ENCODE measurements at regions not wholly inside any gene's neighbourhood (a gene's known extent, or its start where the extent isn't known, plus 50 kb on each side); places are given as distances from the start of the nearest gene placed in this dataset.
"Not testable (repeated sequence)": the region's sequence is repeated elsewhere in the genome, so short reads cannot be mapped to it uniquely, and the experiment has no call there.

DNA sequence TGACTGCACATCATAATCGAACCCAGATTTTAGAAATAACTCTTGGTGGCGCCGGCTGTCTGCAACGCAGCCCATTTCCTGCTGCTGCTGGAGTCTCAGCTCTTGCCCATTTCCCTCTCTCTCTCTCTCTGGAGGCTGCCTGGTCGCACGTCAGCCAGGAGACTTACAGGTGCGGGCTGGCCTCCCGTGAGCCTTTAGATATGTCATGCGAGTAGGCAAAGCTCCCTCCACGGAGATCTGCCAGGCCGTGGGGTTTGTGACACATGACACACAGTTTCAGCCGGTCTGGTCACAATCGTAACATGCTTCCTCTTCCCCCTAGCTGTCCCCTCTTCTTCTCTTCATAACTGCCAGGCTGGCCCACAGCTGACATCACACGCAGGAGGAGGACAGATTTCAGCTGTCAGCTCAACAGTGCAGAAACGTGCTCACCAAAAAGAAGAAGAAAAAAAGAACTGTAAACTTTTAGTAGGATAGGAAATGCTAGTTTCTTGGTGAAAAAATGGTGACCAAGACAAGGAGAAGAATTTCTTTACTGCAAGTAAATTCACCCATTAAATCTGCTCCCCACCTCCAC, 489.3 kb downstream of the ZNF516 start:
- POLR2A ChIA-PET: no interaction called here

DNA sequence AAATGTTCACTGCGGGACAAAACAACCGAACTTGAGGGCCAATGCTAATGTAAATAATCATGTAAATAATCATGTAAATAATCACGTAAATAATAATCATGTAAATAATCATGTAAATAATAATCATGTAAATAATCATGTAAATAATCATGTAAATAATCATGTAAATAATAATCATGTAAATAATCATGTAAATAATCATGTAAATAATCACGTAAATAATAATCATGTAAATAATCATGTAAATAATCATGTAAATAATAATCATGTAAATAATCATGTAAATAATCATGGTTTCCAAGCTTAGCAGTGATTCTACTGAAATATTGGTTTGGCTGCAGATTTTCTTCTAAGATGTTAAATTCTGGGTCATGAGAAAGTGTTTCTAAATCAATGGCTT, 507.1 kb downstream of the ZNF516 start:
- H3K4me3 ChIP-seq (ENCODE audit: low read length); ATAC-seq (ENCODE audit: poor library complexity); H3K4me1 ChIP-seq (ENCODE audit: insufficient read depth, low read length); H3K36me3 ChIP-seq (ENCODE audit: insufficient read depth, low read length); H3K36me3 Mint-ChIP-seq (ENCODE audit: low read depth); CTCF ChIA-PET; H3K27ac ChIP-seq (ENCODE audit: low read depth in 1 of 2, low read length in 2 of 2); H3K9me3 Mint-ChIP-seq; H3K27ac Mint-ChIP-seq; H3K4me1 Mint-ChIP-seq (ENCODE audit: low read depth); H3K4me3 Mint-ChIP-seq; DNase-seq; H3K27me3 Mint-ChIP-seq; H3K9me3 ChIP-seq (ENCODE audit: control insufficient read depth in 1 of 2, insufficient read depth in 1 of 2, low read length in 2 of 2); intact Hi-C loops (cut with DNase I, micrococcal nuclease); H3K27me3 ChIP-seq (ENCODE audit: control insufficient read depth in 1 of 2, insufficient read depth in 2 of 2, low read length in 2 of 2); POLR2A ChIA-PET: not testable (repeated sequence)

More for the DNA sequence above, 489.3 kb downstream of the ZNF516 start:
- Mint-ChIP-seq H3K36me3 (ENCODE audit: low read depth) (no peaks in the 10 kb centered on the region), H3K27me3 (no peaks in the 10 kb centered on the region), H3K27ac (no peak overlapping the region), H3K4me1 (ENCODE audit: low read depth) (no peaks in the 10 kb centered on the region), H3K4me3 (no peak overlapping the region), H3K9me3 (peaks cover 2% of the 10 kb centered on the region)
- TF ChIP-seq, protein P1, sequence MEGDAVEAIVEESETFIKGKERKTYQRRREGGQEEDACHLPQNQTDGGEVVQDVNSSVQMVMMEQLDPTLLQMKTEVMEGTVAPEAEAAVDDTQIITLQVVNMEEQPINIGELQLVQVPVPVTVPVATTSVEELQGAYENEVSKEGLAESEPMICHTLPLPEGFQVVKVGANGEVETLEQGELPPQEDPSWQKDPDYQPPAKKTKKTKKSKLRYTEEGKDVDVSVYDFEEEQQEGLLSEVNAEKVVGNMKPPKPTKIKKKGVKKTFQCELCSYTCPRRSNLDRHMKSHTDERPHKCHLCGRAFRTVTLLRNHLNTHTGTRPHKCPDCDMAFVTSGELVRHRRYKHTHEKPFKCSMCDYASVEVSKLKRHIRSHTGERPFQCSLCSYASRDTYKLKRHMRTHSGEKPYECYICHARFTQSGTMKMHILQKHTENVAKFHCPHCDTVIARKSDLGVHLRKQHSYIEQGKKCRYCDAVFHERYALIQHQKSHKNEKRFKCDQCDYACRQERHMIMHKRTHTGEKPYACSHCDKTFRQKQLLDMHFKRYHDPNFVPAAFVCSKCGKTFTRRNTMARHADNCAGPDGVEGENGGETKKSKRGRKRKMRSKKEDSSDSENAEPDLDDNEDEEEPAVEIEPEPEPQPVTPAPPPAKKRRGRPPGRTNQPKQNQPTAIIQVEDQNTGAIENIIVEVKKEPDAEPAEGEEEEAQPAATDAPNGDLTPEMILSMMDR (IDR thresholded peaks at IDR 0.05): no peak
- ATAC-seq (ENCODE audit: poor library complexity) (no peak), DNase-seq (no peak)
- CTCF ChIA-PET: no interaction called here
- Histone ChIP-seq H3K9me3 (ENCODE audit: control insufficient read depth in 1 of 2, insufficient read depth in 1 of 2, low read length in 2 of 2) (peaks cover 0 to 10% of the 10 kb centered on the region in 2 experiments), H3K4me3 (ENCODE audit: low read length) (no peak overlapping the region), H3K4me1 (ENCODE audit: insufficient read depth, low read length) (no peaks in the 10 kb centered on the region), H3K27me3 (ENCODE audit: control insufficient read depth in 1 of 2, insufficient read depth in 2 of 2, low read length in 2 of 2) (no peaks in the 10 kb centered on the region), H3K27ac (ENCODE audit: low read depth in 1 of 2, low read length in 2 of 2) (no peak overlapping the region), H3K36me3 (ENCODE audit: insufficient read depth, low read length) (no peaks in the 10 kb centered on the region)
- intact Hi-C loops (cut with DNase I, micrococcal nuclease): no loop called here

DNA sequence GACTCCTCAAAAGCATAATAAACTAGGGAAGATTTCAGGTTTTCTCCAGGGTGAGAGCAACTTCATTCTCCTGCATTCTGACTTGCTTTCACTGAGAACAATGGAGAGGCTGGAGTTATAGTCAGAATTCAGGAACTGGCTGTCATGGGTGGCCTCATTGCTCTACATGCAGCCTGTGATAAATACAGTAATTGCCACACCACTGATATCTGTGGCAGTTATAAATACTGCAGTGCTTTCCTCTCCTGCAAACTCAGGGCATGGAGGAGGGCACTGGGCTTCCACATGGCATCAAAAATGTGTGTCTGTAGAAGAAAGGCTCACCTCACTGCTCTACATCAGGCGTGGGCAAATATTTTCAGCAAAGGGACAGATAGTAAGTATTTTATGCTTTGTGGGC, 510.2 kb downstream of the ZNF516 start:
- no peaks in the 10 kb centered on the region for H3K27me3 Mint-ChIP-seq

More for the DNA sequence above, 510.2 kb downstream of the ZNF516 start:
- Mint-ChIP-seq H3K9me3 (peaks cover 3% of the 10 kb centered on the region), H3K27ac (no peak overlapping the region), H3K4me3 (no peak overlapping the region), H3K36me3 (ENCODE audit: low read depth) (no peaks in the 10 kb centered on the region), H3K4me1 (ENCODE audit: low read depth) (no peaks in the 10 kb centered on the region)
- intact Hi-C loops (cut with DNase I, micrococcal nuclease): no loop called here
- no peaks in the 10 kb centered on the region for H3K27me3 ChIP-seq (ENCODE audit: control insufficient read depth in 1 of 2, insufficient read depth in 2 of 2, low read length in 2 of 2)
- ATAC-seq (ENCODE audit: poor library complexity): no peak
- H3K4me1 ChIP-seq (ENCODE audit: insufficient read depth, low read length): no peaks in the 10 kb centered on the region
- ChIA-PET CTCF (no interaction called here), POLR2A (no interaction called here)
- no peak for DNase-seq
- H3K36me3 ChIP-seq (ENCODE audit: insufficient read depth, low read length): no peaks in the 10 kb centered on the region
- TF ChIP-seq, protein P1 (IDR thresholded peaks at IDR 0.05): no peak
- no peak overlapping the region for H3K4me3 ChIP-seq (ENCODE audit: low read length)
- peaks cover 0 to 7% of the 10 kb centered on the region in 2 experiments for H3K9me3 ChIP-seq (ENCODE audit: control insufficient read depth in 1 of 2, insufficient read depth in 1 of 2, low read length in 2 of 2)
- no peak overlapping the region for H3K27ac ChIP-seq (ENCODE audit: low read depth in 1 of 2, low read length in 2 of 2)
